ENCODE measurements at regions not wholly inside any gene's neighbourhood (a gene's known extent, or its start where the extent isn't known, plus 50 kb on each side); places are given as distances from the start of the nearest gene placed in this dataset.

- H3K4me2 ChIP-seq (ENCODE audit: control insufficient read depth, insufficient read depth) = no peak overlapping the region
- H4K20me1 ChIP-seq (ENCODE audit: control insufficient read depth, insufficient read depth) = no peaks in the 10 kb centered on the region
- ChIA-PET RAD21 (ENCODE audit: unreplicated experiment) (no interaction called here), CTCF (no interaction called here), POLR2A (no interaction called here), SMC1A (ENCODE audit: uncharacterized antibody, unreplicated experiment) (no interaction called here)
- no peaks in the 10 kb centered on the region for H3K4me1 ChIP-seq (ENCODE audit: control insufficient read depth, insufficient read depth, low read length)
- WGBS (ENCODE audit: insufficient coverage, insufficient replicate concordance, low lambda C conversion rate, missing lambda C conversion rate) = 52% methylated on average over 14 of the region's 14 CpGs
- H3K4me3 ChIP-seq = no peak overlapping the region
- no peaks in the 10 kb centered on the region for H3K36me3 ChIP-seq (ENCODE audit: control insufficient read depth in 2 of 2, insufficient read depth in 2 of 2, low read length in 1 of 2)
- no peak overlapping the region for H3K9ac ChIP-seq (ENCODE audit: control insufficient read depth, insufficient read depth, low read length)
- intact Hi-C loops (cut with micrococcal nuclease; ENCODE audit: unreplicated experiment) = no loop called here
- no peaks in the 10 kb centered on the region for H3K79me2 ChIP-seq (ENCODE audit: control insufficient read depth, insufficient read depth, low read length)
- no TSS peak for BruUV-seq (replicated peaks)
- no peak for FAIRE-seq
- no peak overlapping the region for H3K27ac ChIP-seq (ENCODE audit: control insufficient read depth, insufficient read depth)
- H2AFZ ChIP-seq (ENCODE audit: control insufficient read depth, low read depth, low read length) = no peak overlapping the region
- in situ Hi-C loops (cut with MboI) = no loop called here
- H3K27me3 ChIP-seq (replicated peaks in 1 of 2; ENCODE audit: control insufficient read depth in 2 of 2, insufficient read depth in 2 of 2, low read length in 1 of 2) = no peaks in the 10 kb centered on the region
- DNase-seq (ENCODE audit: low read depth, low spot score) = no peak
- no peak for ATAC-seq
- no peaks in the 10 kb centered on the region; the same call in 2 of the 3 replicates for H3K9me3 ChIP-seq (replicated peaks; ENCODE audit: control insufficient read depth, insufficient read depth, low read length)
- no peak for TF ChIP-seq E4F1 (IDR thresholded peaks at IDR 0.05; ENCODE audit: borderline replicate concordance, partially characterized antibody)
- no peak for TF ChIP-seq RFX5 (IDR thresholded peaks at IDR 0.05; ENCODE audit: low read depth, low read length)
- TF ChIP-seq ESRRA (IDR thresholded peaks at IDR 0.05; ENCODE audit: low read length) = no peak
- no peak for TF ChIP-seq ZNF384 (IDR thresholded peaks at IDR 0.05; ENCODE audit: borderline replicate concordance, low read depth, low read length)
- no peak for TF ChIP-seq MXI1 (IDR thresholded peaks at IDR 0.05; ENCODE audit: low read depth, low read length)
- no peak for TF ChIP-seq BCL11A (IDR thresholded peaks at IDR 0.05; ENCODE audit: low read depth, low read length)
- TF ChIP-seq ZNF687 (IDR thresholded peaks at IDR 0.05) = no peak
- TF ChIP-seq USF2 (IDR thresholded peaks at IDR 0.05; ENCODE audit: borderline replicate concordance, low read depth, low read length) = no peak
- no peak for TF ChIP-seq ZBTB40 (IDR thresholded peaks at IDR 0.05; ENCODE audit: borderline replicate concordance)
- no peak for TF ChIP-seq CHD1 (IDR thresholded peaks at IDR 0.05; ENCODE audit: low read depth, low read length)
- no peak for TF ChIP-seq CTCF (IDR thresholded peaks at IDR 0.05 in 2 of 3, conservative IDR thresholded peaks at IDR 0.05 in 1 of 3; ENCODE audit: control insufficient read depth in 2 of 3, extremely low read depth in 1 of 3, insufficient read depth in 1 of 3, low read depth in 3 of 3, low read length in 3 of 3)
These were observed 1907.6 kb upstream of the DEFB115 start for GRCh38 chr20:29349836-29350235.

Data from GM12878 (cell line).